HCT116 (cell line): ENCODE measurements at regions not wholly inside any gene's neighbourhood (a gene's known extent, or its start where the extent isn't known, plus 50 kb on each side); places are given as distances from the start of the nearest gene placed in this dataset.

Experiments used
- ATF3 ChIP-seq: IDR thresholded peaks from 2 replicates; pipeline ENCODE4 v1.6.1; 2012
- CTCF ChIP-seq, 3 experiments: fragments of 200-600 bp in 1 of 3; sonication (generic) in 1 of 3; IDR thresholded peaks in 2 of 3; conservative IDR thresholded peaks in 1 of 3; 2 replicates each; pipeline ENCODE4 v1.5.1; 2012 to 2017; ENCODE audit warnings: low read depth in 2 of 3, low read length in 2 of 3, antibody characterized with exemption in 1 of 3, borderline replicate concordance in 1 of 3, control low read depth in 1 of 3, mild to moderate bottlenecking in 1 of 3, mixed read lengths in 1 of 3, mixed run types in 1 of 3, moderate library complexity in 1 of 3; ENCODE audit not compliant: insufficient read depth in 1 of 3
- EZH2phosphoT487 ChIP-seq: fragments of 200-600 bp; IDR thresholded peaks from 2 replicates; pipeline ENCODE4 v1.6.1; 2018; ENCODE audit warnings: antibody characterized with exemption, borderline replicate concordance
- FOSL1 ChIP-seq: IDR thresholded peaks from 2 replicates; pipeline ENCODE4 v1.6.1; 2012; ENCODE audit warnings: low read depth
- MAX ChIP-seq: IDR thresholded peaks from 2 replicates; pipeline ENCODE4 v1.6.1; 2012
- POLR2A ChIP-seq: IDR thresholded peaks from 2 replicates; pipeline ENCODE4 v1.7.0; 2011; ENCODE audit warnings: borderline replicate concordance; ENCODE audit not compliant: insufficient read depth, insufficient read length; ENCODE audit errors: extremely low read depth
- SIN3A ChIP-seq: IDR thresholded peaks from 2 replicates; pipeline ENCODE4 v1.6.1; 2012; ENCODE audit warnings: low read depth

GRCh38 chr4:3642806-3643517 lies 110.7 kb upstream of the LRPAP1 start:
- TF ChIP-seq CTCF (IDR thresholded peaks at IDR 0.05 in 2 of 3, conservative IDR thresholded peaks at IDR 0.05 in 1 of 3; ENCODE audit: borderline replicate concordance in 1 of 3, insufficient read depth in 1 of 3, low read depth in 2 of 3, low read length in 2 of 3): no peak
- TF ChIP-seq FOSL1: no peak
- TF ChIP-seq SIN3A: no peak
- no peak for TF ChIP-seq POLR2A
- TF ChIP-seq EZH2phosphoT487: no peak
- TF ChIP-seq MAX: no peak
- TF ChIP-seq ATF3: no peak
